ENCODE measurements at regions not wholly inside any gene's neighbourhood (a gene's known extent, or its start where the extent isn't known, plus 50 kb on each side); places are given as distances from the start of the nearest gene placed in this dataset.

DNA sequence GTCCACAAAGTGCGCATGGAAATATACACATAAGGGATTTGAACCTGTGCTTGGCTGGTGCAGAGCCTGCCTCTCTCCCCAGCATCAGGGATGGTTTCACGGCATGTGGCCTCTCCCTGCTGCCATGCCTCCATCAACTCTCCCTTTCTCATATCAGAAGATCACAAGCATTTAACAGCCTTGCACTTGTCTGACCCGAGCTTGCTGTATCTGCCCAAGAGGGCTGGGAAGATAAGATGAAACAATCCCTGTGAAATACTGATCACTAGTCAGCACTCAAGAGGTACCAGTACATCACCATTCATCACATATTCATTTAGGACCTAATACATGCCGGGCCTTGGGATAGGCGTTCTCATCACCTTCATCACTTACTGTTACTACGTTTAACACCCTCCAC, 107.6 kb upstream of the ARHGEF3 start:
- Histone ChIP-seq H3K4me3 (ENCODE audit: low read depth, low read length) (no peak overlapping the region), H3K9me3 (ENCODE audit: severe bottlenecking) (no peaks in the 10 kb centered on the region), H3K27me3 (ENCODE audit: insufficient read depth, low read depth, severe bottlenecking) (no peaks in the 10 kb centered on the region), H3K27ac (no peak overlapping the region), H3K36me3 (no peaks in the 10 kb centered on the region)
- DNase-seq: no peak
- TF ChIP-seq, protein P1, sequence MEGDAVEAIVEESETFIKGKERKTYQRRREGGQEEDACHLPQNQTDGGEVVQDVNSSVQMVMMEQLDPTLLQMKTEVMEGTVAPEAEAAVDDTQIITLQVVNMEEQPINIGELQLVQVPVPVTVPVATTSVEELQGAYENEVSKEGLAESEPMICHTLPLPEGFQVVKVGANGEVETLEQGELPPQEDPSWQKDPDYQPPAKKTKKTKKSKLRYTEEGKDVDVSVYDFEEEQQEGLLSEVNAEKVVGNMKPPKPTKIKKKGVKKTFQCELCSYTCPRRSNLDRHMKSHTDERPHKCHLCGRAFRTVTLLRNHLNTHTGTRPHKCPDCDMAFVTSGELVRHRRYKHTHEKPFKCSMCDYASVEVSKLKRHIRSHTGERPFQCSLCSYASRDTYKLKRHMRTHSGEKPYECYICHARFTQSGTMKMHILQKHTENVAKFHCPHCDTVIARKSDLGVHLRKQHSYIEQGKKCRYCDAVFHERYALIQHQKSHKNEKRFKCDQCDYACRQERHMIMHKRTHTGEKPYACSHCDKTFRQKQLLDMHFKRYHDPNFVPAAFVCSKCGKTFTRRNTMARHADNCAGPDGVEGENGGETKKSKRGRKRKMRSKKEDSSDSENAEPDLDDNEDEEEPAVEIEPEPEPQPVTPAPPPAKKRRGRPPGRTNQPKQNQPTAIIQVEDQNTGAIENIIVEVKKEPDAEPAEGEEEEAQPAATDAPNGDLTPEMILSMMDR (IDR thresholded peaks at IDR 0.05; ENCODE audit: low read depth, low read length): no peak

GRCh38 chr3:56908004-56908403, 106.3 kb upstream of the ARHGEF3 start:
- no peak overlapping the region for H3K27ac ChIP-seq
- H3K27me3 ChIP-seq (ENCODE audit: insufficient read depth, low read depth, severe bottlenecking): no peaks in the 10 kb centered on the region
- no peaks in the 10 kb centered on the region for H3K36me3 ChIP-seq
- H3K9me3 ChIP-seq (ENCODE audit: severe bottlenecking): no peaks in the 10 kb centered on the region
- no peak for DNase-seq
- TF ChIP-seq, protein P1 (IDR thresholded peaks at IDR 0.05; ENCODE audit: low read depth, low read length): no peak
- H3K4me3 ChIP-seq (ENCODE audit: low read depth, low read length): no peak overlapping the region

DNA sequence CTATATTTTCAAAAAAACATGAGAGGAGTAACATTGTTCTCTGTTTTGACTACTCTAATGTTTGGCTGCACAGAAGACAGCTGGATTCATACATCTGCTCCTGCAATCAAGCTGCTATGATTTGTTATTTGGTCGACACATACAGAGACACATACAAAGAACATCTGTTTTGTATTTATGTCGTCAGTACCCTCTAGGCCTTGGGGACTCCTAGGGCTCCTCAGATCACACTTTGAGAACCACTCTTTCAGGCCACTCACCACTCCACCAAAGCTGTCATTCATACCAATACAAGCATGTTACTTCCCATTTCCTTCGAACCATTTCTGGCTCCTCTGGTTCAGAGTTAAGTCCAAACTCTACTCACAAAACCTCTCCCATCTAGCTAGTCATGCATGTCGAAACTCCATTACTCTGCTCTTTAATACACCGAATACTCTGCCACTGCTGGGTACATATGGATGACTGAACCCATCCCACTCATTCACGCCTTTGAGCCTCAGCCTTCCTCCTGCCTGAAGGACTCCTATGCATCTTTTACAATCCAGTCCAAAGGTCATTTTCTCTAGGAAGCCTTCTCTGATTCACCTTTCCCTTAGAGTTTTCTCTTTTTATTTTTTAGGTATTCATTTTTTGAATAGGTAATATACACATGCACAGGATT, 102.9 kb upstream of the ARHGEF3 start:
- no peak for DNase-seq
- no peak overlapping the region for H3K27ac ChIP-seq
- H3K36me3 ChIP-seq: no peaks in the 10 kb centered on the region
- H3K9me3 ChIP-seq (ENCODE audit: severe bottlenecking): no peaks in the 10 kb centered on the region
- H3K27me3 ChIP-seq (ENCODE audit: insufficient read depth, low read depth, severe bottlenecking): no peaks in the 10 kb centered on the region
- TF ChIP-seq, protein P1 (IDR thresholded peaks at IDR 0.05; ENCODE audit: low read depth, low read length): no peak
- no peak overlapping the region for H3K4me3 ChIP-seq (ENCODE audit: low read depth, low read length)

DNA sequence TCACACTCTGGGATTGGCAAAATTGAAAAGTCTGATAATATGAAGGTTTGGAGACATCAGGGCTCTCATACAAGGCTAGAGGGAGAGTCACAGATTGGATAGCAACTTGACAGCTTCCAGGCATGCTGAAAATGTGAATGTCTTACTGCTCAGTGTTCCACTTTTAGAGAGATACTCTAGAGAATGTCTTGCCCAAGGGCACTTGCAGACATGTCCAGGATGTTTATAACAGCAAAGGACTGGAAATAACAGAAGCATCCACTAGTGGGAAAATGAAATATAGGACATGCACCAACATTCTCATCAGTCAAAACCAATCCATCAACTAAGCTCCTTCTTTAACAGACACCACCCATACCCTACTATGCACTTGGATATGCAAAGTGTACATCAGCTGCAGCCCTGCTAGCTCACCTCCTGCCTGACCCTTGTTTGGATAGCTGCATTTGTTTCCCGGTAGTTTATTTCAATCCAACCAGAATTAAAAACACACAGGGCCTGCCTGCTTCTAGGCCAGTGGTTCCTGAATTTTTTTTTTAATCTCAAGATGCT, 101.6 kb upstream of the ARHGEF3 start:
- H3K4me3 ChIP-seq (ENCODE audit: low read depth, low read length): no peak overlapping the region
- no peaks in the 10 kb centered on the region for H3K27me3 ChIP-seq (ENCODE audit: insufficient read depth, low read depth, severe bottlenecking)
- H3K36me3 ChIP-seq: no peaks in the 10 kb centered on the region
- TF ChIP-seq, protein P1 (IDR thresholded peaks at IDR 0.05; ENCODE audit: low read depth, low read length): no peak
- no peak overlapping the region for H3K27ac ChIP-seq
- no peaks in the 10 kb centered on the region for H3K9me3 ChIP-seq (ENCODE audit: severe bottlenecking)
- DNase-seq: no peak

GRCh38 chr3:56902468-56903160, 100.9 kb upstream of the ARHGEF3 start:
- TF ChIP-seq, protein P1 (IDR thresholded peaks at IDR 0.05; ENCODE audit: low read depth, low read length): no peak
- DNase-seq: no peak
- Histone ChIP-seq H3K4me3 (ENCODE audit: low read depth, low read length) (no peak overlapping the region), H3K27me3 (ENCODE audit: insufficient read depth, low read depth, severe bottlenecking) (no peaks in the 10 kb centered on the region), H3K9me3 (ENCODE audit: severe bottlenecking) (no peaks in the 10 kb centered on the region), H3K27ac (no peak overlapping the region), H3K36me3 (no peaks in the 10 kb centered on the region)
